Gastroesophageal sphincter (tissue), 3 donors: ENCODE measurements at regions not wholly inside any gene's neighbourhood (a gene's known extent, or its start where the extent isn't known, plus 50 kb on each side); places are given as distances from the start of the nearest gene placed in this dataset.

Experiments used
- EP300 ChIP-seq: sonication (generic); formaldehyde crosslinking; IDR thresholded peaks from one replicate; pipeline ENCODE4 v1.6.1; 2017; ENCODE audit warnings: antibody characterized with exemption, mild to moderate bottlenecking
- POLR2AphosphoS5 ChIP-seq: sonication (generic); formaldehyde crosslinking; IDR thresholded peaks from one replicate; pipeline ENCODE4 v1.6.1; 2017; ENCODE audit warnings: antibody characterized with exemption
- TF ChIP-seq, protein P1 (sequence below), 4 experiments: fragments of 200-600 bp in 2 of 4; fragments of 450-650 bp in 2 of 4; sonication (generic) in 1 of 4; IDR thresholded peaks; one replicate each; pipeline ENCODE4 v1.5.1; 2017 to 2019; ENCODE audit warnings: antibody characterized with exemption in 4 of 4, mild to moderate bottlenecking in 2 of 4, moderate library complexity in 2 of 4

GRCh38 chr11:92667486-92668152 lies 301.8 kb upstream of the MTNR1B start:
- TF ChIP-seq, protein P1, sequence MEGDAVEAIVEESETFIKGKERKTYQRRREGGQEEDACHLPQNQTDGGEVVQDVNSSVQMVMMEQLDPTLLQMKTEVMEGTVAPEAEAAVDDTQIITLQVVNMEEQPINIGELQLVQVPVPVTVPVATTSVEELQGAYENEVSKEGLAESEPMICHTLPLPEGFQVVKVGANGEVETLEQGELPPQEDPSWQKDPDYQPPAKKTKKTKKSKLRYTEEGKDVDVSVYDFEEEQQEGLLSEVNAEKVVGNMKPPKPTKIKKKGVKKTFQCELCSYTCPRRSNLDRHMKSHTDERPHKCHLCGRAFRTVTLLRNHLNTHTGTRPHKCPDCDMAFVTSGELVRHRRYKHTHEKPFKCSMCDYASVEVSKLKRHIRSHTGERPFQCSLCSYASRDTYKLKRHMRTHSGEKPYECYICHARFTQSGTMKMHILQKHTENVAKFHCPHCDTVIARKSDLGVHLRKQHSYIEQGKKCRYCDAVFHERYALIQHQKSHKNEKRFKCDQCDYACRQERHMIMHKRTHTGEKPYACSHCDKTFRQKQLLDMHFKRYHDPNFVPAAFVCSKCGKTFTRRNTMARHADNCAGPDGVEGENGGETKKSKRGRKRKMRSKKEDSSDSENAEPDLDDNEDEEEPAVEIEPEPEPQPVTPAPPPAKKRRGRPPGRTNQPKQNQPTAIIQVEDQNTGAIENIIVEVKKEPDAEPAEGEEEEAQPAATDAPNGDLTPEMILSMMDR (IDR thresholded peaks at IDR 0.05) = no peak
- no peak for TF ChIP-seq POLR2AphosphoS5
- no peak for TF ChIP-seq EP300
